Lung microvascular endothelial cell (primary cell): ENCODE measurements at regions not wholly inside any gene's neighbourhood (a gene's known extent, or its start where the extent isn't known, plus 50 kb on each side); places are given as distances from the start of the nearest gene placed in this dataset.
"Not testable (repeated sequence)": the region's sequence is repeated elsewhere in the genome, so short reads cannot be mapped to it uniquely, and the experiment has no call there.

Experiments used
- DNase-seq, 2 donors: peaks; one replicate each; pipeline versions ENCODE4 v3.0.0 to v3.0.0-alpha.2; 2010; ENCODE audit warnings: low read depth in 2 of 2

DNA sequence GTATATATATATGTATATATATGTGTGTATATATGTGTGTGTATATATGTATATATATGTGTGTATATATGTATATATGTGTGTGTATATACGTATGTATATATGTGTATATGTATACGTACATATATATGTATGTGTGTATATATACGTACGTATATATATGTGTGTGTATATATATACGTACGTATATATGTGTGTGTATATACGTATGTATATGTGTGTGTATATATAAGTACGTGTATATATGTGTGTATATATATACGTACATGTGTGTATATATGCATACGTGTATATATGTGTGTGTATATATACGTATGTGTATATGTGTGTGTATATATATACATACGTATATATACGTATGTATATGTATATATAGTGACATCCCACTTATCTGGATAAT, 154.4 kb downstream of the CDRT15L2 start:
- DNase-seq, result no peak

DNA sequence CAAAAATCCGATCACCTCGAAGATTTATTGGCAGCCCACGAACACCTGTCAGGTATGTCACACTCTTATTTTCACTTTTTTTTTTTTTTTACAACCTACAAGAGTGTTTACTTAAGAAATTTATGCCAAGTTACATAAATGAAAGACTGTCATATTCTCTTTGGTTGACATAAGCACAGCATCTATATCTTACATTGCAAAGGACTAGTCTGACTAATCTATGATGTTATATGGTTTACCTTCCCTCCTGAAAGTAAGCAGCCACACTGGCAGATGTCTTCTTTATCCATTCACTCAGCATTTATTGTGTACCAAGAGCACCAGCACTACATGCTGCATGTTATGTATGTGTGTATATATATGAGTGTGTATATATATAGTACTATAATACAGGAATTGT, 156.3 kb downstream of the CDRT15L2 start:
- no peak for DNase-seq

DNA sequence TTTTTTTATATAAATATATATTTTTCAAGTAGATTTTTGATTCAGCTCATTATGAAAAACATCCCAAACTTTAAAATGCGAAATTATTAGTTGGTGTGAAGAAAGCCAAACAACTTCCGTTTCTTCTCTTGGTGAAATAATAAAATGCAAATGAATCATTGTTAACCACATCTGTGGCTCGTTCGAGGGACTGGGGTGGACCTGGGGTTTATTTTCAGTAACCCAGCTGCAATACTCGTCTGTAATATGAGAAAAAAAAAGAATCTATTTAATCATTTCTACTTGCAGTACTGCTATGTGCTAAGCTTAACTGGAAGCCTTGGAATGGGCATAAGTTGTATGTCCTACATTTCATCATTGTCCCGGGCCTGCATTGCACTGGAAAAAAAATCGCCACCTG, 158.1 kb downstream of the CDRT15L2 start:
- not testable (repeated sequence) for DNase-seq

DNA sequence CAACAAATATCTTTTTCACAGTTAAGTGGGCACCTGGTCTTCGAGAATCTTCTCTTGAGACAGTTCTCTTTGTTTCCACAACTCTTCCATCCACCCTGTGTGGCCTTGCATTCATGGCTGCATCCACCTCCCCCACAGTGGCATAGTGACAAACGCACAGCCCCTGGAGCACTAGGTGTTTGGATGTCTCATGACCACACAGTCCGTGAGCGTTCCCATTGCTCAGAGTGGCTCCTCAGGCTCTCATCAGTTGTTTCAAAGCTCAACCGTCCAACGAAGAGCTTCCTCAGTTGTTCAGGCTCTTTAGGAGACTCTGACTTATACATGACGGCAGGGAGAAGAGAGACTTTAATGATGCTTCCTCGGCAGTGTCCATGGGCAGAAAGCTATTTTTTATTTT, 191.6 kb downstream of the CDRT15L2 start:
- no peak for DNase-seq

DNA sequence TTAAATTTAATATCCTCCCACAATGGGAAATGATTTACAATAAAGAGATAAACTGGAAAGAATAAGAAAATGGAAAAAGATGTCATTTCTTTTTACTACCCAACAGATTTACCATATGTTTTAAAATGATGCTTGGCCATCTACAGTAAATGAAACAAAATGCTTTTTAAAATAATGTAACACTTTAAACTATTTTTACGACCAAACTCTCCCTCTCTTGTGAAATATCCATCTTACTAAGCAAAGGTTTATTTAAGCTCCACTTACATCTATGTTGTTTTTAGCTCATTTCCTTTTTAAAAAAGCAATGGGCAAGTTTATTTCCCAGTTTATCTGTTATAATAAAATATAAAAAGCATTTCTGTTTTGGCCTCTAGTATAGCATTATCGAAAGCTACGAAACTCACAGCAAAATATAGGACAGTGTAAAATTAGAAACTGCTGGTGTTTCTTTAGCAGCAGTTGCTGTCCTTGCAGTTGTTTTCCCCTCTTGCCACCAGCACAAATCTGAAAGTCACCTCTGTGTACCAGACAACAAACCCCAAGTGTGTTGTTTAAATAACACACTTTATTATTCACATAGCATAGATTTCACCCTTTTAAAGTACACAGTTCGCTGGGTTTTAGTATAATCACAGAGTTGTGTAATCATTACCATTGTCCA, 195.1 kb downstream of the CDRT15L2 start:
- DNase-seq, result no peak

DNA sequence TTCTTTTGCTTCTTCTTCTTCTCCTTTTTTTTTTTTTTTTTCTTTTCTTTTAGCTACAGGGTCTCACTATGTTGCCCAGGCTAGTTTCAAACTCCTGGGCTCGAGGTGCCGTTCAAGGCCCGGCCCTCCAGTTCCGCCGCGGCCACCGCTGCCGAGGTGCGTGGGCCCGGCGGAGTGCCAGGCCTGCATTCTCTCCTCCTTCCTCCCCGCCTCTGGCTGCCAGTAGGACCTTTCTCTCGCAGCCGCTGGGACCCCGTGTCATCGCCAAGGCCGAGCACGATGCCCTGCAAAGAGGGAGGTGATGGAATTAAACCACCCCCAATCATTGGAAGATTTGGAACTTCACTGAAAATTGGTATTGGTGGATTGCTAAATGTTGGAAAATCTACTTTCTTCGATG, 195.8 kb downstream of the CDRT15L2 start:
- no peak for DNase-seq

DNA sequence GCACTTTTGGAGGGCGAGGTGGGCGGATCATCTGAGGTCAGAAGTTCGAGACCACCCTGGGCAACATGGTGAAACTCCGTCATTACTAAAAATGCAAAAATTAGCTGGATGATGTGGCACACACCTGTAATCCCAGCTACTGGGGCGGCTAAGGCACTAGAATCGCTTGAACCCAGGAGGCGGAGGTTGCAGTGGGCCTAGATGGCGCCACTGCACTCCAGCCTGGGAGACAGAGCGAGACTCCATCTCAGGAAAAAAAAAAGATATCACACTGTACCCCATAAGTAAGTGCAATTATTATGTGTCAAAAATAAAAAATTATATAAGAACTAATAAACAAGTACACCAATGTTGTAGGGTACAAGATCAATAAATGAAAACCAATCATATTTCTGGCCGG, 200.0 kb downstream of the CDRT15L2 start:
- DNase-seq, result no peak

DNA sequence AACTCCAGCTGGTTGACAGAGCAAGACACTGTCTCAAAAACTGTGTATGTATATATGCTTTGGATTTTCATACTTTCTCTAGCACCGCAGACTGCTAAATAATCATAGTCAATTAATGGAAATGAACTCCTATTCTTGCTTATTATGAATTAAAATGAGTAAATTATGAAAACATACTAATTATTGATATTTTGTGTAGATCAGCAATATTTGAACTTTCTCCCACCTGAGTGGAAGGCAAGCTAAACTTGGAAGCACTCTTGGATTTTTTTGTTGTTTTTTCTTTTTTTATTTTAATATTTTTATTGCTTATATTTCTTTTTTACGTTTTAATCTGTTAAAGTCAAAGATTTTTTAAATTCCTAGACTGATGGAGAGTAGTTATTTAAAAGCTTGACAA, 201.7 kb downstream of the CDRT15L2 start:
- DNase-seq, result no peak

DNA sequence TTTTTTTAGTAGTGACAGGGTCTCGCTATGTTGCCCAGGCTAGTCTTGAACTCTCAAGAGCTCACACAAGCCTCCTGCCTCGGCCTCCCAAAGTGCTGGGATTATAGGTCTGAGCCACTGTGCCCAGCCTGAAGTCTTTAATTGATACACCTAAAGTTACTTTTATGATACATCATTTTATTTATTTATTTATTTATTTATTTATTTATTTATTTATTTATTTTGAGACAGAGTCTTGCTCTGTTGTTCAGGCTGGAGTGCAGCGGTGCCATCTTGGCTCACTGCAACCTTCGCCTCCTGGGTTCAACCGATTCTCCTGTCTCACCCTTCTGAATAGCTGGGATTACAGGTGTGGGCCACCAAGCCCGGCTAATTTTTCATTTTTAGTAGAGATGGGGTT, 202.3 kb downstream of the CDRT15L2 start:
- not testable (repeated sequence) for DNase-seq

DNA sequence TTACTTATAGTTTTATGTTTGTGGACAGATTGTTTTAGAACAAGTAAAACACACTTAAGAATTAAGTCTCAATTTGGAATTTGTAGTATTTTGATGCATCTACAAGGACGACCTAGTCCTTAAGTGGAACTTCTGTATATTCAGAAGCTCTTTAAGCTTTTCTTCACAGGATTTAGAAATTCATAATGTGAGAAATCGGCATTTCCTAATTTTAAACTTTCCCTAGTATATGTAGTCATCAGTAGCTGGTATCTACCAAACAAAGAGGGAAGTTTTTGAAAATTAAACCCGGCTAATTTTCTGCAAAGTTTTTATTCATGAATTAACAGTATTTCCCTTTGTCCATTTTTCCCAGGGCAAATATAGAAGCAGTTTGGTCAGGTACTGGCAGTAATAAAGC, 203.6 kb downstream of the CDRT15L2 start:
- DNase-seq, result no peak

DNA sequence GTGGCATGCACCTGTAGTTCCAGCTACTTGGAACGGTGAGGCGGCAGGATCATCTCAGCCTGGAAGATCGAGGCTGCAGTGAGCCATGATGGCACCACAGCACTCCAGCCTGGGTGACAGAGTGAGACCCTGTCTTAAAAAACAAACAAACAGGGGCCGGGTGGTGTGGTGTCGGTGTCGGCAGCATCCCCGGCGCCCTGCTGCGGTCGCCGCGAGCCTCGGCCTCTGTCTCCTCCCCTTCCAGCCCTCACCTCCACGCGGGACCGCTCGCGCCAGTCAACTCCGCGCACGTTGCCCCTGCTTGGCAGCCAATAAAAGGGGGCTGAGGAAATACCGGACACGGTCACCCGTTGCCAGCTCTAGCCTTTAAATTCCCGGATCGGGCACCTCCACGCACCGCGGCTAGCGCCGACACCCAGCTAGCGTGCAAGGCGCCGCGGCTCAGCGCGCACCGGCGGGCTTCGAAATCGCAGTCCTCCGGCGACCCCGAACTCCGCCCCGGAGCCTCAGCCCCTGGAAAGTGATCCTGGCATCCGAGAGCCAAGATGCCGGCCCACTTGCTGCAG, 204.7 kb downstream of the CDRT15L2 start:
- DNase-seq, result no peak

DNA sequence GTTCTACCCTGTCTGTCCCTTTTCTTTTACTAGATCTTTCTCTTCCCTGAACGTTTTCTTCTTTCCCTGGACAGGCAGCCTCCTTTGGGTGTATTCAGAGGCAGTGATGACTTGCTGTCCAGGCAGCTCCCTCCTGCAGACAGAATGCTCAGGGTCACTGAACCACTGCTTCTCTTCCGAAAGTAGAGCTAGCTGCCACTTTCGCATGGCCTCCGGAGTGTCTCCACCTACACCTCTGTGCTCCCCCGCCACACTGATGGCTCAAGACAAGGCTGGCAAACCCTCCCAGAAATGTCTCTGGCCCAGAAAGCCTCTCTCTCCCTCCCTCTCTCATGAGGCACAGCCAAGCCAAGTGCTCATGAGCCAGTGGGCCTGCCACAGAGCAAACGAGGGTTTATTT, 207.8 kb downstream of the CDRT15L2 start:
- DNase-seq, result no peak

DNA sequence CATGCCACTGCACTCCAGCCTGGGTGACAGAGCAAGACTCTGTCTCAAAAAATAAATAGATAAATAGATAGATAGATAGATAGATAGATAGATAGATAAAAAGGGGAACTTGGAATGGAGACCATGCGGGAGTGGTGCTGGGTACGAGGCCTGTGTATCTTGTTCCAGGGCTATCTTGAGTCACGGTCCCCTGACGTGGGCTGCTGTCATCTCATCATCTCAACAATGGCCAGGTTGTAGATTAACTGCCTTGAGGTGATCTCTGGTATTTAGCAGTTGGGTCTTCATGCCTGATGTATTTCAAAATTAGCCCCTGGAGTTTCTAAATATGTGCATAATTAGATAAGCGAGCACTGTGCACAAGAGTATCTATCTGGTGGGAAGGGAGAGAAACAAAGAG, 212.1 kb downstream of the CDRT15L2 start:
- no peak for DNase-seq

DNA sequence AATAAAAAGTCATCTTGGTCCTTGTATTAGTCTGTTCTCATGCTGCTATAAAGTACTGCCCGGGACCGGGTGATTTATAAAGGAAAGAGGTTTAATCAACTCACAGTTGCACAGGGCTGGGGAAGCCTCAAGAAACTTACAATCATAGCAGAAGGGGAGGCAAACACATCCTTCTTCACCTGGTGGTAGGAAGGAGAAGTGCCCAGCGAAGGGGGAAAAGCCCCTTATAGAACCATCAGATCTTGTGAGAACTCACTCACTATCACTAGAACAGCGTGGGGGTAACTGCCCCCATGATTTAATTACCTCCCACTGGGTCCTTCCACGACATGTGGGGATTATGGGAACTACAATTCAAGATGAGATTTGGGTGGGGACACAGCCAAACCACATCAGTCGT, 215.0 kb downstream of the CDRT15L2 start:
- not testable (repeated sequence) for DNase-seq

DNA sequence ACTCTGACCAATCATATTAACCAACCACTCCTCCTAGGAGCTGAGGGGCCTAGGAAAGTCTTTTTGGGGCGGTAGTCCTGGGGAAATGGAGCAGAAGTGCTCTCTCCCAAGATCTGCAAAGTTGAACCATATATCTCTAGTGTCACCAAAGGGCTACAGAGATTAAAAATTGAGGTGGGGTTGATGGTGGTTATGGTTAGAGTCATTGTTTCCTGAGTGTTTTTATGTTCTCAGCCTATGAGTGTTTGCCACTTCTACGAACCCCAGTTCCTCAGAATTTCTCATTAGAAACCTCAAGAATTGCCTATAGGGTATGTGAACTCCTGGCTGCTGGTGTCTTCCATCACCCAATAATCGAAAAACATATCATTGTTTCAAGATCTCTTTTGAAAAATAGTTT, 217.8 kb downstream of the CDRT15L2 start:
- DNase-seq, result no peak

DNA sequence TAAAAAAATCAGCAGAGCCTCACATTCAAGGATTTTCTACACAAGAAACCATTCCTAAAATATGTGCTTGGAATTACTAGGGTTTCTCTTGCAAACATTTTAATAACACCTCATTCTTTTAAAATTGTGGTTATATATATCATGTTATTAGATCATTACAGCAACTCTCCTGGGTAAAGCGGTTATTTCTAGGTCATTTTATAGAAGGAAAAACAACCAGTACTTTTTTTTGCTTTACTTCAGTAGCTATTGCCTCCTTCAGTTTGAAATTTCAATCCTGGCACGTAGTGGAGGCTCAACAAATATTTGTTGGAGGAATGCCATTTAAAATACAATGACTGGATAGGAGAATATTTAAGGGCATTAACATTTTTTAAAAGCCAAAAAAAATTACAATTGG, 220.6 kb downstream of the CDRT15L2 start:
- no peak for DNase-seq

DNA sequence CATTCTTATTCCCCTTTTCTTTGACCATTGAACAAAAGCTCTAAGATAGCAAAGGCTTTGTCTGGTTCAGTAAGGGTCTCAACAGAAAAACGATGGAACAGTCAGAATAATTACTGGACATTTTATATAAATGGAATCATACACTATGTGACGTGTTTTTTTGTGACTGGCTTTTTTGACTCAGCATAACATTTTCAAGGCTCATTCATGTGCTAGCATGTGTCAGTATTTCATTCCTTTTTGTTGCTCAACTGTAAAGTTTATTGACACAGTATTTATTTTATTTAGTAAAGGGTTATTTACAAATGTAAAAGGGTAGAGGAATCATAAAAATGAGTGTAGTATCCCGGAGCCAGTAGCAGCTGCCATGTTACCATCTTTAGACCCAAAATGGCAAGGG, 226.2 kb downstream of the CDRT15L2 start:
- DNase-seq, result no peak

DNA sequence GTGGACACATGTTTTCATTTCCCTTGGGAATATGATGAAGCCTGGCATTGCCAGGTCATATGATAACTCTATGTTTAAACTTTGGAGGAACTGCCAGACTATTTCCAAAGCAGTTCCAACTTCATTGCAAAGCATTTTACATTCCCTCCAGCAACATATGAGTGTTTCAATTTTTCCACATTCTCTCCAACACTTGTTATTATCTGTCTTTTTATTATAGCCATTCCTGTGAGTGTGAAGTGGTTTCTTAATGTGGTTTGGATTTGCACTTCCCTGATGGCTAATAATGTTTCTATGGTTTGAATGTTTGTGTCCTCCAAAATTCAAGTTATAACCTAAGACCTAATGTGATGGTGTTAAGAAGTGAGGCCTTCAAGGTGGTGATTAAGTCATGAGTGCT, 228.0 kb downstream of the CDRT15L2 start:
- DNase-seq, result not testable (repeated sequence)

DNA sequence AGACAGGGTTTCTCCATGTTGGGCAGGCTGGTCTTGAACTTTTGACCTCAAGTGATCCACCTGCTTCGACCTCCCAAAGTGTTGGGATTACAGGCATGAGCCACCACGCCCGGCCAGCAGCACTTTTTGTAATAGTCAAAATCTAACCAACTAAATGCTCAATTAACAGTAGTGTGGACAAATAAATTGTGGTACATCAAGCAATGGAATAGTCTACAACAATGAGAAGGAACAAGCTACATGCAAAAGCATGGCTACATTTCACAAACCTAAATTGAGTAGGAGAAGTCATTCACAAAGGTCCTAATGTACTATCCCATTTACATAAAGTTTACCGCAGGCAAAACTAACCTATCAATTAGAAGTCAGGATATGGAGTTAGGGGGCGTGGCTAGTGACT, 227.4 kb downstream of the USP22 start:
- DNase-seq, result not testable (repeated sequence)

DNA sequence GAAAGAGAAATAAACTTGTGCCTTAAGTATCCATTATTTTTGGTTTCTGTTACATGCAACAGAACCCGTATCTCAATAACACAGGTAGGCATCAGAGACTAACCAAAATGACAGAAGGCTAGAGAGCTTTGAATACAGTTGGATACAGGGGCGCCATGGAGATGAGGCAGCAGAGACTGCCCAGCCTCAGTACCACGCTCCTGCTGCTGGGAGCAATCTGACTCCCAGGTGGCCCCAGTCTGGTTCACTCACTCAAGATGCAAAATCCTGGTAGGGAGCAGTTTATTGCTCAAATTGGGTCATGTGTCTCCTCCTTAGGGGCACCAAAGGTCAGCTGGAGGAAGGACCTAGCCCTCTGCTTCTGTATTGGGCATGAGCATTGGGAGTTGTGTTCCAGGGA, 218.9 kb downstream of the USP22 start:
- no peak for DNase-seq

DNA sequence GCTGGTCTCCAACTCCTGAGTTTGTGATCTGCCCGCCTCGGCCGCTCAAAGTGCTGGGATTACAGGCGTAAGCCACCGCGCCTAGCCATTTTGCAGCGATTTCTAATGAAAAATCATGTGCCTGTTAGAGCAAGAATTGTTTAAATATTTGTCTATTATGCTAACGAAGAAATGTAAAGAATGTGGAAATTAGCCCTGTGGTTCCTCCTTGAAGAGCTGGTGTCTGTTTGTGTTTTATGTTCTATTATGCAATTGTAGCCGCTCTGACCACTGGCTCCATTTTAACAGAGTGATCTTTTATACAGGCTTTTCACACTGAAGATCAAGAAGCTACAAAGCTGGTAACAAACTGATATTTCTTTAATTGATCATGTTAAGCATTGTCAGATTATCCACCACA, 217.3 kb downstream of the USP22 start:
- DNase-seq, result no peak

DNA sequence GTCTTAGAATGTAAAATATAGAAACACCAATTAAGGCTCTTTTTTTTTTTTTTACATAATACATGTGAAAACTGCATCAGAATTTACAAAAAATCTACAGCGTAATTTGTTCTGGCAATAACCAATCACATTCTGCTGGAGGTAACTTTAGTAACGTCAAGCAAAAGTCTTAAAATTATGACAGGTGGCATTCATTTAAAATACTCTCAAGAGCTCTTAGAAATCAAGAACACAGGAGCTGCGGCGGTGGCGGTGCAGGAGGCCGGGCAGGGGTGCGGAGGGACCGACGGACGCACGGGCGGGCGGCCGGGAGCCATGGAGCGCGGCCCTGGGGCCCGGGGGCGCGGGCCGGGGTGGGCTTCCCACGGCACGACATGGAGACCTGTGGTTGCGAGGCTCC, 202.4 kb downstream of the USP22 start:
- DNase-seq, result not testable (repeated sequence)

DNA sequence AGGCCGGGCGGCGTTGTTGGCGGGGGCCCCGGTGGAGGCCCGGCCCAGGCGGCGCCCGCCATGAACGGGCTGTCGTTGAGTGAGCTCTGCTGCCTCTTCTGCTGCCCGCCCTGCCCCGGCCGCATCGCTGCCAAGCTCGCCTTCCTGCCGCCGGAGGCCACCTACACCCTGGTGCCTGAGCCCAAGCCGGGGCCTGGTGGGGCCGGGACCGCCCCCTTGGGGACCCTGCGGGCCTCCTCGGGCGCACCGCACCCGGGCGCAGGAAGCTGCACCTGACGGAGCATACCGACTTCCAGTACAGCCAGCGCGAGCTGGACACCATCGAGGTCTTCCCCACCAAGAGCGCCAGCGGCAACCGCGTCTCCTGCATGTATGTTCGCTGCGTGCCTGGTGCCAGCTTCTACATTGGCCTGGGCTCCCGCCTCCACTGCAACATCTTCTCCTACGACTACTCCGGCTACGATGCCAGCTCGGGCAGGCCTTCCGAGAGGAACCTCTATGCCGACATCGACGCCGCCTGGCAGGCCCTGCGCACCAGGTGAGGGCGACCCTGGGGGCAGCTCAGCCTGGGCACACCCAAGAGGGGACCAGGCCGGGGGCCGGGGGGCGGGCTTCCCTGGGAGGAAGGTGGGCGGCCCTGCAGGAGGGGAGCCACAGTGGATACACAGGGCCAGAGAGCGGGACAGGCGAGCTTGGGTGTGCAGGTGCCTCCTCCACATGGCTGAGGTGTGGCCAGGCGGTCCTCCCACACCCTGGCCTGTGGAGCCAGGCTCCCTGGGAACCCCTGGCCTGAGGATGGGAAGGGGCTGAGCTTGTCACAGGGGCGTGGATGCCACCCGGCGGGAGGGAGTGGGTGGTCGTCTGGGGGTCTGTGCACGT, 201.6 kb downstream of the USP22 start:
- DNase-seq, result not testable (repeated sequence)
